ENCODE measurements at regions not wholly inside any gene's neighbourhood (a gene's known extent, or its start where the extent isn't known, plus 50 kb on each side); places are given as distances from the start of the nearest gene placed in this dataset.
"Not testable (repeated sequence)": the region's sequence is repeated elsewhere in the genome, so short reads cannot be mapped to it uniquely, and the experiment has no call there.

GRCh38 chr18:11372163-11372562 is 222.8 kb upstream of the PIEZO2 start:
- Mint-ChIP-seq H3K9me3 (ENCODE audit: low read depth) (no peaks in the 10 kb centered on the region), H3K27ac (no peak overlapping the region), H3K4me1 (no peaks in the 10 kb centered on the region), H3K27me3 (no peaks in the 10 kb centered on the region), H3K36me3 (no peaks in the 10 kb centered on the region), H3K4me3 (no peak overlapping the region)
- DNase-seq: no peak
- no peak for ATAC-seq
- CTCF ChIA-PET: interaction anchor here (1.0 kb wide), 1 partner anchor 61 kb away, joined by 3 read pairs; no protein-coding TSS in a partner anchor

GRCh38 chr18:11369556-11369955 is 220.2 kb upstream of the PIEZO2 start:
- H3K4me3 Mint-ChIP-seq: no peak overlapping the region
- H3K27ac Mint-ChIP-seq: no peak overlapping the region
- CTCF ChIA-PET: no interaction called here
- no peaks in the 10 kb centered on the region for H3K36me3 Mint-ChIP-seq
- ATAC-seq: no peak
- H3K27me3 Mint-ChIP-seq: no peaks in the 10 kb centered on the region
- DNase-seq: no peak
- H3K9me3 Mint-ChIP-seq (ENCODE audit: low read depth): no peaks in the 10 kb centered on the region
- no peaks in the 10 kb centered on the region for H3K4me1 Mint-ChIP-seq

GRCh38 chr18:11368020-11368419 is 218.7 kb upstream of the PIEZO2 start:
- no peaks in the 10 kb centered on the region for H3K4me1 Mint-ChIP-seq
- CTCF ChIA-PET: no interaction called here
- H3K27ac Mint-ChIP-seq: no peak overlapping the region
- no peaks in the 10 kb centered on the region for H3K27me3 Mint-ChIP-seq
- no peak for ATAC-seq
- DNase-seq: no peak
- H3K9me3 Mint-ChIP-seq (ENCODE audit: low read depth): no peaks in the 10 kb centered on the region
- H3K4me3 Mint-ChIP-seq: no peak overlapping the region
- no peaks in the 10 kb centered on the region for H3K36me3 Mint-ChIP-seq

GRCh38 chr18:11367351-11367750 is 218.0 kb upstream of the PIEZO2 start:
- Mint-ChIP-seq H3K4me1 (no peaks in the 10 kb centered on the region), H3K9me3 (ENCODE audit: low read depth) (no peaks in the 10 kb centered on the region), H3K4me3 (no peak overlapping the region), H3K27ac (no peak overlapping the region), H3K36me3 (no peaks in the 10 kb centered on the region), H3K27me3 (no peaks in the 10 kb centered on the region)
- CTCF ChIA-PET: no interaction called here
- ATAC-seq (no peak), DNase-seq (no peak)

GRCh38 chr18:11366410-11366809 is 217.0 kb upstream of the PIEZO2 start:
- H3K9me3 Mint-ChIP-seq (ENCODE audit: low read depth): no peaks in the 10 kb centered on the region
- ATAC-seq (no peak), DNase-seq (no peak)
- CTCF ChIA-PET: no interaction called here
- H3K27me3 Mint-ChIP-seq: no peaks in the 10 kb centered on the region
- H3K27ac Mint-ChIP-seq: no peak overlapping the region
- H3K4me3 Mint-ChIP-seq: no peak overlapping the region
- no peaks in the 10 kb centered on the region for H3K4me1 Mint-ChIP-seq
- no peaks in the 10 kb centered on the region for H3K36me3 Mint-ChIP-seq

GRCh38 chr18:11362856-11363255 is 213.5 kb upstream of the PIEZO2 start:
- Mint-ChIP-seq H3K4me3 (no peak overlapping the region), H3K36me3 (no peaks in the 10 kb centered on the region), H3K4me1 (no peaks in the 10 kb centered on the region), H3K9me3 (ENCODE audit: low read depth) (no peaks in the 10 kb centered on the region), H3K27me3 (no peaks in the 10 kb centered on the region), H3K27ac (no peak overlapping the region)
- CTCF ChIA-PET: no interaction called here
- DNase-seq (no peak), ATAC-seq (no peak)

GRCh38 chr18:11361862-11362261 is 212.5 kb upstream of the PIEZO2 start:
- DNase-seq; ATAC-seq; H3K4me3 Mint-ChIP-seq; H3K27ac Mint-ChIP-seq; H3K9me3 Mint-ChIP-seq (ENCODE audit: low read depth); H3K36me3 Mint-ChIP-seq; H3K27me3 Mint-ChIP-seq; H3K4me1 Mint-ChIP-seq: not testable (repeated sequence)
- CTCF ChIA-PET: interaction anchor here (0.7 kb wide), 1 partner anchor 16 kb away, joined by 5 read pairs; no protein-coding TSS in a partner anchor

- H3K36me3 Mint-ChIP-seq: no peaks in the 10 kb centered on the region
- DNase-seq (no peak), ATAC-seq (no peak)
- no peaks in the 10 kb centered on the region for H3K9me3 Mint-ChIP-seq (ENCODE audit: low read depth)
- H3K27ac Mint-ChIP-seq: no peak overlapping the region
- no peaks in the 10 kb centered on the region for H3K4me1 Mint-ChIP-seq
- no peak overlapping the region for H3K4me3 Mint-ChIP-seq
- H3K27me3 Mint-ChIP-seq: no peaks in the 10 kb centered on the region
- CTCF ChIA-PET: no interaction called here
Observed at GRCh38 chr18:11357678-11358077, 208.3 kb upstream of the PIEZO2 start.

GRCh38 chr18:11344576-11344975 is 195.2 kb upstream of the PIEZO2 start:
- H3K27me3 Mint-ChIP-seq; H3K27ac Mint-ChIP-seq; H3K4me1 Mint-ChIP-seq; ATAC-seq; H3K4me3 Mint-ChIP-seq; DNase-seq; H3K9me3 Mint-ChIP-seq (ENCODE audit: low read depth); CTCF ChIA-PET; H3K36me3 Mint-ChIP-seq: not testable (repeated sequence)

- CTCF ChIA-PET: no interaction called here
- DNase-seq: no peak
- Mint-ChIP-seq H3K27ac (no peak overlapping the region), H3K4me1 (no peaks in the 10 kb centered on the region), H3K27me3 (no peaks in the 10 kb centered on the region), H3K4me3 (no peak overlapping the region), H3K36me3 (no peaks in the 10 kb centered on the region), H3K9me3 (ENCODE audit: low read depth) (peaks cover 5% of the 10 kb centered on the region)
- ATAC-seq: no peak
Observed at GRCh38 chr18:11343096-11343495, 193.7 kb upstream of the PIEZO2 start.

- H3K27ac Mint-ChIP-seq; ATAC-seq; H3K4me3 Mint-ChIP-seq; H3K9me3 Mint-ChIP-seq (ENCODE audit: low read depth); DNase-seq; H3K27me3 Mint-ChIP-seq; H3K36me3 Mint-ChIP-seq; H3K4me1 Mint-ChIP-seq; CTCF ChIA-PET: not testable (repeated sequence)
Observed at GRCh38 chr18:11342115-11342514, 192.7 kb upstream of the PIEZO2 start.

- no peaks in the 10 kb centered on the region for H3K9me3 Mint-ChIP-seq (ENCODE audit: low read depth)
- no peaks in the 10 kb centered on the region for H3K4me1 Mint-ChIP-seq
- ATAC-seq: no peak
- CTCF ChIA-PET: no interaction called here
- H3K4me3 Mint-ChIP-seq: no peak overlapping the region
- H3K27ac Mint-ChIP-seq: no peak overlapping the region
- peaks cover under 1% of the 10 kb centered on the region for H3K27me3 Mint-ChIP-seq
- H3K36me3 Mint-ChIP-seq: no peaks in the 10 kb centered on the region
- no peak for DNase-seq
Observed at GRCh38 chr18:11339188-11339775, 189.9 kb upstream of the PIEZO2 start.

GRCh38 chr18:11336241-11336640 is 186.9 kb upstream of the PIEZO2 start:
- peaks cover 9% of the 10 kb centered on the region for H3K27me3 Mint-ChIP-seq
- no peak overlapping the region for H3K27ac Mint-ChIP-seq
- H3K9me3 Mint-ChIP-seq (ENCODE audit: low read depth): no peaks in the 10 kb centered on the region
- no peaks in the 10 kb centered on the region for H3K36me3 Mint-ChIP-seq
- H3K4me3 Mint-ChIP-seq: no peak overlapping the region
- no peak for ATAC-seq
- DNase-seq: no peak
- no peaks in the 10 kb centered on the region for H3K4me1 Mint-ChIP-seq
- CTCF ChIA-PET: no interaction called here

- CTCF ChIA-PET: no interaction called here
- no peak overlapping the region for H3K4me3 Mint-ChIP-seq
- H3K27me3 Mint-ChIP-seq: peaks cover 12% of the 10 kb centered on the region
Observed at GRCh38 chr18:11327391-11328009, 178.1 kb upstream of the PIEZO2 start.

More at GRCh38 chr18:11327391-11328009, 178.1 kb upstream of the PIEZO2 start:
- no peak overlapping the region for H3K27ac Mint-ChIP-seq
- no peak for DNase-seq
- H3K36me3 Mint-ChIP-seq: no peaks in the 10 kb centered on the region
- H3K9me3 Mint-ChIP-seq (ENCODE audit: low read depth): no peaks in the 10 kb centered on the region
- peaks cover 7% of the 10 kb centered on the region for H3K4me1 Mint-ChIP-seq
- no peak for ATAC-seq

Data from activated CD8-positive, alpha-beta memory T cell treated with anti-CD3 and anti-CD28 coated beads, Interleukin-2, amount 10 ng/mL, durations not matched to agents 7 days and 5 days (primary cell).